HG03060 (cell line): ENCODE measurements at regions not wholly inside any gene's neighbourhood (a gene's known extent, or its start where the extent isn't known, plus 50 kb on each side); places are given as distances from the start of the nearest gene placed in this dataset.

ENCODE experiments used
- ATAC-seq: cut with Tn5 transposase; IDR thresholded peaks from one replicate; pipeline ENCODE4 v1.9.1; 2021; ENCODE audit warnings: low read depth, moderate number of reproducible peaks; ENCODE audit not compliant: unreplicated experiment

DNA sequence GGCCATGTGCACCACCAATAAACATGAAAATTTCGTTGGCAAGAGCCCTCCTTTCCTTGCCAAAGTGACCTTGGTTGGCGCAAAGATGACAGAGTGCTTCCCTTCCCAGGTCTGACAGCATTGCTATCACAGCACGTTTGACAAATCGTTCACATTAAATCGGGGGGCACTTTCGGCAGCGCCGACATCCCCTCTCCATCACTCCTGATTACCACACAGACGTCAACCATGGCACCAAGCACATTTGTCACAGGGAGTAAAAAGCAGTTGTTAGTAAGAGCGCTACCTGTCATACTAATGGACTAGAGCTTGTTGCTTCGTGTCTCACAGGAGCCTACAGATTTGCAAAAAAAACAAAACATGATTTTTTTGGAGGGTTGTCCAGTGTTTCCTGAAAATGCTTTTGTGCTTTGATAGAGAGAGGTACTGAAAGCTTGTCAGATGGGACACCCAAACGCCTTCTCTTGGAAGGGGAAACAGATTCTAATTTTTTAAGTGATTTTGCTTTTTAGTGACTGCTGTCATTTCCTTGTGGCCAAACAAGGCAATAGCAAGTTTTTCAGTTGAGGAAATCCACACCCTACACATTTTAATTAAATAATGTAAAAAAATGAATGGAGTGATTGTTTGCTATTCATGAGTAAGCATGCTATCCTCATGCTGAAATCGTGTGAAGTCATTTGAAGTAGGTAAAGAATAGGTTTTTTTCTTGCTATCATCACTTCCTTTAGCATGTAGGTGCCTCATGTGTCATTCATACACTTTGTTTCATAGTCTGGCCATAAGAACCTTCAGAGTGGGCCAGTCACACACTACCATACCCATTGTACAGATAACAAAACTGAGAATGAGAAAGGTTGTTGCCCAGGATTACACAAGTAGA, 682.8 kb upstream of the WWC1 start:
- ATAC-seq: no peak

DNA sequence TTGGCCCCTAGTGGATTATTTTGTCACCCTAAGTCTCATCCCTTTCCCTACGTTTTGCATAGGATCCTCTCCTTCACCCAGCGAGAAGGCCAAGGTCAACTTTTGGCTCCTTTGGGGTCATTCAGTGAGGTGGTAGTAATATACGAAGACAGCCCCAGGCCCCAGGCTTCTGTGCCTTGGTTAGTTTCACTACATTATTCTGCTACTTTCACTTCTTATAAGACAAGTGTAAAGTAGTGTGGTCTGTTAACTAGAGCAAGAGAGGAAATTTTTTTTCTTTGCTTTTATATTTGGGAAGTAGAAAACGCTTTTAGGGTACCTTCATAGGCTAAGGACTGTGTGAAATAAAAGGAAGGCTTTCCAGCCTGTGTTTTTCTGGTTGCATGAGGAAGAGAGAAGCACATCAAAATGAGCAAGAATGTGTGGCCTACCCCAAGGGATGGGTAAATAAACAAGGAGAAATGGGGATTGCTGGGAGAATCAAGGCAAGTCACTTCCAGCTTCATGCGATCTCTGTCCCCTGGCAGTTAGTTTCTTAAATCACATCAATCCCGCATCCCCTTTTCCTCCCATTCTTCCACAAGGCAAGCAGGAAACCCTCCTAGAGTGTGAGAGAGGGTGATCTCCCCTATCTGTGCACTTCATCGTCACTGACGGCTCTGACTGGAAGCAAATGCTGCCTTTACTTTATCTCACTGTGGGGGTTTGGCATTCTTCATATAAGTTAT, 677.0 kb upstream of the WWC1 start:
- ATAC-seq: no peak

DNA sequence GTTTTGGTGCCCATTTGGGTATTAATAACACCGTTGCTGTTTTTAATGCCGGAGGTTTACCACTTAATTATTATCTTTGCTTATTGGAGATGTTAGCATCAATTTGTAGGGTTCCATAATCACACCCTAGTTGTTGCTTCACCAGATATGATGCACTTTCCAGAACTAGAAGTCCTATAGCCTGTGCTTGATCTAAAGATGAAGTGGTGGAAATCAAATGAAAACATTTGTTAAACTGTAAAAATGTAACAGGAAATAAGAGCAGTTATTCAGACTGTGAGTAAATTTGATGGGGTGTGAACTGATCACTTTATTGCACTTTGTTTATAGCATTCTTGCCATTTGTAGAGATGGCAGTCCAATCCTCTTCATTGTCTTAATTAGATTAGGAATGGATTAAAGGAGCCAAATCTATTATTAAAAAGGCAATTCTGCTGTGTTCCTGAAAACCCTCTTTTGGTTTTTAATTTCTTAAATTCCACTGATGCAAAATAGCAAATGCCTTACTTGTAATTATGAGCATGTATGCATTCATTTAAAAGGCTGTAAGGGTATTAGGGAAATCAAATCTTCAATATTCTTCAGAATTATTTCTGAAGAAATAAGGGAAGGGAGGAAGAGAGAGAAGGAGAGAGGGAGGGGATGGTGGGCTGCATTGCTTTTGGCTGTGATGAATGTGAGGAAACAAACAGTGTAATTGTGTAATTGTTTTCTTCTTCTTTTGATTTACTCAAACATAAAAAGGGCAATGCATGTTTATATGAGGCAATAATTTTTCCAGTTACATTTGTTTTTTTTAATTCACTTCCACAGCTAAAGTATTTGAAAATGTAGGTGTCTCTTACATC, 675.2 kb upstream of the WWC1 start:
- ATAC-seq: no peak

GRCh38 chr5:167623354-167623753, 668.1 kb upstream of the WWC1 start:
- no peak for ATAC-seq

- ATAC-seq: no peak
Measured at GRCh38 chr5:167624053-167624452, 667.4 kb upstream of the WWC1 start.

GRCh38 chr5:167626341-167627123, 664.9 kb upstream of the WWC1 start:
- no peak for ATAC-seq

DNA sequence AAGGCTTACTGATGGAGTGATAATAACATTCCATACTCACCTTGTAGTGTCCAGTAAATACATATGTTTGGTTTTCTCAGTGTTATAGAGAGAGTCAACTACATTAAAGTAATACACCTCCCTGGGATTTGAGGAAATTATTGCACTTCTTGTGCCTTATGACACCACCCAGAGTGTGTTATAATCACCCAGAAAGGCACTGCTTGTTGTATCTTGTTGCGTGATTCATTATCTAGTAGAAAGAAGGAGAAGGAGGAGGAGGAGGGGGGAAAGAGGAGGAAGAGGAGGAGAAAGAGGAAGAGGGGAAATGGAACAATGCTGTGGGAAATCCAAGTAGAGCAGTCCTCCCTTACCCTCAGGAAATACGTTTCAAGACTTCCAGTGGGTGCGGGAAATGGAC, 661.8 kb upstream of the WWC1 start:
- no peak for ATAC-seq

DNA sequence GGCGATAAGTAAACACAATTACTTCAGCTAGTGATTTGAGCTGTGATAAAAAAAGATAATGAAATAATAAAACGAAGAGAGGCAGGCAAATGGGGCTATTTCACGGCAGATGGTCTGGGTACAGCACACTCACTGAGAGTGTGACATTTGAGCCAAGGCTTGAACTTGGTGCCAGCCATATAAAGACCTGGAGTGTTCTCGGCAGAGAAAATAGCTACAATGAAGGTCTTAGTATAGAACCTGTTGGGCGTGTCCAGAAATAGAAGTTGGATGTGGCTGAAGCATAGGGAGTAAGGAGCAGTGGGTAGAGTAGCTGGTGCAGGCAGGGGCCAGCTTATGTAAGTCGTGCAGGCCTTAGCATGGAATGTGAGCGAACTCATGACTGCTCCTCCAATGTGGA, 660.3 kb upstream of the WWC1 start:
- no peak for ATAC-seq

- ATAC-seq: no peak
Measured at GRCh38 chr5:167633114-167633513, 658.3 kb upstream of the WWC1 start.

DNA sequence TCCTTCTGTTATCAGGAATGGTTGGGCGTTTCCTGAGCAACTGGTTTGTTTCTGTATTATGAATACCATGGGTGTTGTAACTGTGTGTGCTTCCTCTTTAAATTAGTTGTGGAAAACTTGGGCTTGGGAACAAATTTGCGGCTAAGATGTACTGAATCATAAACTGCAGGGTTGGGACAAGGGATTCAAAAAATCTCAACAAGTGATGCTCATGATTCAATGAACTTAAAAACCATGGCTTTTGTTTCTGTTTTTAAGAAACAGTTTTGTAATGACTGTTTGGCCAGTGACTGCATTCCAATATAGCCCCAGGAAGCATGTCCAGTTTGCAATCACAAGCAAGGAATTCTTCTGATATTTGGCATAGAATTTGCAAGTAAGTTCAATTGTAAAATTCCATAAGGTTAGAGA, 657.5 kb upstream of the WWC1 start:
- no peak for ATAC-seq

- ATAC-seq: no peak
Measured at GRCh38 chr5:167634432-167634831, 657.0 kb upstream of the WWC1 start.

- no peak for ATAC-seq
Measured at GRCh38 chr5:167638816-167639215, 652.6 kb upstream of the WWC1 start.

GRCh38 chr5:167639273-167639672, 652.2 kb upstream of the WWC1 start:
- no peak for ATAC-seq

- no peak for ATAC-seq
Measured at GRCh38 chr5:167639766-167640165, 651.7 kb upstream of the WWC1 start.

DNA sequence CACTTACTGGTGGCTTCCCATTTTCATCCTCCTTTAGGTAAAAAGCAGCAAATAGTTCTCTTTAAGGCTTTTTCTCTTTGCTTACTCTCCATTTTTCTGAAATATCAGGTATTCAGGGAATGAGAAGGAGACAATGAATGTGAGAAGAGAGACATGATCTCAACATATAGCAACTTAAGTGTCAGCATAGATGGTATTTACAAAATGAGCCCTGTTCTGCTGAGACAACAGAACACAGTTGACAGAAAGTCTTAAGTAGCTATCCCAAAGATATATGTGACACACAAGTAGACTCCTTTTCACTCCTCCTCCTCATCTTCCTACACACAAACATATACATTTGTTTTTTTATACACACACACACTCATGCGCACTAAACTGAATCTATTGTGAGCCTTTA, 649.3 kb upstream of the WWC1 start:
- ATAC-seq: no peak

GRCh38 chr5:167642779-167643517, 648.5 kb upstream of the WWC1 start:
- no peak for ATAC-seq

GRCh38 chr5:167643631-167644280, 647.7 kb upstream of the WWC1 start:
- ATAC-seq: no peak

DNA sequence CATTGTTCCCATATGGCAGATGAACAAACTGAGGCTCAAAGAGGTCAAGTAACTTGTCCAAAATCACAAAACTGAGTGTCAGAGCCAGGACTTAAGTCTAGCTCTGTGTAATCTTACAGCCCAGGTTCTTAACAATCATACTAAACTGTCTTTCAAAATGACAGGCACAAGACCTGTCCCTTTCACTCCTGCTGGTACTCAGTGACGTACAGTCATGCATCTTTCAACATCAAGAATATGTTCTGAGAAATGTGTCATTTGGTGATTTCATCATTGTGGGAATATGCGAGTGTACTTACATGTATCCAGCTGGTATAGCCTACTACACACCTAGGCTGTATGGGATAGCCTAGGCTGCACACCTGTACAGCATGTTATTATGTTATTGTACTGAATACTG, 646.8 kb upstream of the WWC1 start:
- no peak for ATAC-seq

GRCh38 chr5:167649471-167649870, 642.0 kb upstream of the WWC1 start:
- ATAC-seq: no peak
